Activated CD4-positive, alpha-beta T cell treated with anti-CD3 and anti-CD28 coated beads, Interleukin-2, Interleukin-4, amounts not matched to agents 100 ng/mL and 50 ng/mL, durations not matched to agents 16 hours and 8 hours (primary cell): ENCODE measurements at regions not wholly inside any gene's neighbourhood (a gene's known extent, or its start where the extent isn't known, plus 50 kb on each side); places are given as distances from the start of the nearest gene placed in this dataset.
"Not testable (repeated sequence)": the region's sequence is repeated elsewhere in the genome, so short reads cannot be mapped to it uniquely, and the experiment has no call there.

Experiments used
- DNase-seq: peaks from one replicate; pipeline ENCODE4 v3.0.0-alpha.2; 2020; ENCODE audit warnings: low spot score

- no peak for DNase-seq
Observed at GRCh38 chr7:65744406-65744805, 128.5 kb upstream of the VKORC1L1 start.

- DNase-seq: no peak
Observed at GRCh38 chr7:65746398-65746669, 126.5 kb upstream of the VKORC1L1 start.

- no peak for DNase-seq
Observed at GRCh38 chr7:65749039-65749438, 123.8 kb upstream of the VKORC1L1 start.

GRCh38 chr7:65749518-65749917 is 123.4 kb upstream of the VKORC1L1 start:
- DNase-seq: no peak

DNA sequence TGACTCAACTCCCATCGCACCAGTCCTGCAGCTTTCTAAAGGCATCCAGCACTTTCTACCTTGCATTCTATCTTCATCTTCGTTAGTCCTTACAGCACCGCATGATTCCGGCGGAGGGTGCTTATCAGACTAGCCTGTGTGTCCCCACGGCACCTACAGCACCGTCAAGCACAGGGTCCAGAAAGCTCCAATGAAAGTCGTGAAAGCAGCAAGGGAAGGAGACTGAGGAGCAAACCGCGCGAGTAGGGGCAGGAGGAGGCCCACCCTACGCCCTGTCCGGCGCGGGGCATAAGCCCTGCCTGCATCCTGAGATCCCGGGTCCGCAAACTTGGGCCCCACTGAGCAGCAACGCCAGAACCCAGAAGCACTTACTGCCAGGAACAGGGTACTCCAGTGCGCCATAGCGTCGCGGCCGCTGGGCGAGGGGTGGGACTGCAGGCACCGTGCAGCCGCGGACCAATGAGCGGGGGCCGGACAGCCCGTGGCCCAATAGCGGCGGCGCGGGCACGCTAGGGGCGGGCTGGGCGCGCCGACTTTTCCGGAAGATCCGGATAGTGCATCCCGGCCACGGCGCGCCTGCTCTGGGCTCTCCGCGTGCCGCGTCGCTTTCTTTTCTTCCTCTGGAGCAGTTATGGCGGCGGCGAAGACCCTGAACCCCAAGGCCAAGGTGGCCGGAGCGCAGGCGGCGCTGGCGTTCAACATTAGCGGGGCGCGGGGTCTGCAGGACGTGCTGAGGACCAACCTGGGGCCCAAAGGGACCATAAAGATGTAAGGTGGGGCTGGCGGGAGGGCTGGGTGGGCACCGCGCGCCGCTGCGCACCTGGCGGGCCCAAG is 122.1 kb upstream of the VKORC1L1 start:
- DNase-seq: peak; percentile 92

DNA sequence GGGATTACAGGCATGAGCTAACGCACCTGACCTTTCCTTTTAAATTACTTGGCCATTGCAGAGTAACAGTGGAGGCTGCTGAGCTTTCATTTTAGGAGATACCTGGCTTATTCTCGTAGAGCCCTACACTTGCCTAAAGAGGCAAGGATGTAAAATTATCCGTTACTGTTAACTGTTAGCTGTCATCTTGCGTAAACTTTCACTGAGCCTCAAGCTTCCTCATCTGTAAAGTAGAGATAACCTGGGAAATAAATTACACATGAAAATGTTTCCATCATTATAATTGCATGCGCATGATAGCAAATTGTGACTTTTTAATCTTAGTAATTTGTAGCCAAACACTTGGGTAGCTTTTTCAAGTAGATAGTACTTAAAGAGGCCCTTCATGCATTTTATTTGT is 118.8 kb upstream of the VKORC1L1 start:
- DNase-seq: not testable (repeated sequence)

DNA sequence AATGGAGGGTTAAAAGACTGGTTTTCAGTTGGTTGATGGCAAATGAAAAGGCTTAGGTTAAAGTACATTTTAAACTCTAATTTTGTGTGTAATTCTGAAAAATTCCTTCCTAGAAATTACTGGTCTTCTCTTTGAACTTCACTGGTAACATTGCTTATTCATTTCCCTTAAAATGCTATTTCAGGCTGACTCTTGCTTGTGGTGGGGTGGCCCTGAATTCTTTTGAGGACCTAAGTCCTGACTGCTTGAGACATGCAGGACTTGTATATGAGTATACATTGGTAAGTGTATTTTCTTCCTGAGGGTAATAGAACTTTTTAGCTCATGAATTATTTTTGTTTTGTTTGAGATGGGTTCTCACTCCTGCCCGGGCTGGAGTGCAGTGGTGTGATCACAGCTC is 113.9 kb upstream of the VKORC1L1 start:
- DNase-seq: not testable (repeated sequence)

DNA sequence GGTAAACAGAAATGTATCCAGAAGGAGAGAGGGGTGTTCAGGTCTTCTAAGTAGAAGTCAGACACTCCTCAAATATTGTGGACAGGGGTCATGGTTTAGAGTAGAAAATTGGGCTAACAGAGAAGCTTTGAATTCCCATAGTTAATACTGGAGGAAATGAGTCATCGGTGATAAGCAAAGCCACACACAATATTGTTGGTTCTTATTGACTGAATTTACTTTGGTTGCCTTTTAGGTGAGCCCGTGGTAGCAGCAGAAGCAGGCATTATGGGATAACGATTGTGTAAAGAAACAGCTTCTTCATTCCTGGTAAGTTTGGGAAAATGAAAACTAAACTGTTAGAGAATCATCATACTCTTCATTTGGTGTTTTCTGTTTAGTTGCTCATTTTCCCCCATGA is 110.2 kb upstream of the VKORC1L1 start:
- not testable (repeated sequence) for DNase-seq

- not testable (repeated sequence) for DNase-seq
Observed at GRCh38 chr7:65763114-65763513, 109.8 kb upstream of the VKORC1L1 start.

- peak; percentile 96 for DNase-seq
Observed at GRCh38 chr7:65770473-65771225, 102.2 kb upstream of the VKORC1L1 start.

DNA sequence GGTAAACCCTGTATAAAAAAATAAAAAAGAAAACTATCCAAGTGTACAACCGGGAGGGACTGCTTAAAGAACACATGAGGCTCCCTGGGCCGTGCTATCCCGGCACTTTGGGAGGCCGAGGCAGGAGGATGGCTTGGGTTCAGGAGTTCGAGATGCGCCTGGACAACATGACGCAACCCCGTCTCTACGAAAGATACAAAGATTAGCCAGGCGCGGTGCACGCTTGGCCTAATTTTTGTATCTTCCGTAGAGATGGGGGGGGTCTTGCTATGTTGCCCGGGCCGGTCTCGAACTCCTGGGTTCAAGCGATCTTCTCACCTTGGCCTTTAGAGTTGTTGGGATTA is 101.7 kb upstream of the VKORC1L1 start:
- DNase-seq: not testable (repeated sequence)

- not testable (repeated sequence) for DNase-seq
Observed at GRCh38 chr7:65776677-65777076, 96.2 kb upstream of the VKORC1L1 start.

GRCh38 chr7:65789943-65790342 is 82.9 kb upstream of the VKORC1L1 start:
- not testable (repeated sequence) for DNase-seq

- DNase-seq: not testable (repeated sequence)
Observed at GRCh38 chr7:65791788-65792187, 81.1 kb upstream of the VKORC1L1 start.

- DNase-seq: not testable (repeated sequence)
Observed at GRCh38 chr7:65792726-65793125, 80.1 kb upstream of the VKORC1L1 start.

GRCh38 chr7:65794671-65795391 is 78.0 kb upstream of the VKORC1L1 start:
- not testable (repeated sequence) for DNase-seq

- peak; percentile 36 for DNase-seq
Observed at GRCh38 chr7:65795392-65795716, 77.5 kb upstream of the VKORC1L1 start.

DNA sequence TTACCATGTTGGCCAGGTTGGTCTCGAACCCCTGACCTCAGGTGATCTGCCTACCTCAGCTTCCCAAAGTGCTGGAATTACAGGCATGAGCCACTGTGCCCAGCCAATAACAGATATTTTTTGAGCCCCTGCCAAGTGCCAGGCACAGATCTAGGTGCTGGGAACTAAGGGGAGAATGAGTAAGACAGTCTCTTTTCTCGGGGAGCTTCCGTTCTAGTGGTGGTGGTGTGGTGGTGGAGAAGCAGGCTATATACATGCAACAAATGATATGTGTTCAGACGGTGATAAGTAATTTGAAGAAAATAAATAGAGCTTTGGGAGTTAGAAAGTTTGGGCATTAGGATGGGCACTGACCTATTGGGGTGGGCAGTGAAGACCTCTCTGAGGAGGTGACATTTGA is 76.7 kb upstream of the VKORC1L1 start:
- no peak for DNase-seq

GRCh38 chr7:65797086-65797485 is 75.8 kb upstream of the VKORC1L1 start:
- DNase-seq: not testable (repeated sequence)

- DNase-seq: not testable (repeated sequence)
Observed at GRCh38 chr7:65797566-65797965, 75.3 kb upstream of the VKORC1L1 start.

GRCh38 chr7:65798111-65799075 is 74.5 kb upstream of the VKORC1L1 start:
- peak; percentile 77 for DNase-seq

DNA sequence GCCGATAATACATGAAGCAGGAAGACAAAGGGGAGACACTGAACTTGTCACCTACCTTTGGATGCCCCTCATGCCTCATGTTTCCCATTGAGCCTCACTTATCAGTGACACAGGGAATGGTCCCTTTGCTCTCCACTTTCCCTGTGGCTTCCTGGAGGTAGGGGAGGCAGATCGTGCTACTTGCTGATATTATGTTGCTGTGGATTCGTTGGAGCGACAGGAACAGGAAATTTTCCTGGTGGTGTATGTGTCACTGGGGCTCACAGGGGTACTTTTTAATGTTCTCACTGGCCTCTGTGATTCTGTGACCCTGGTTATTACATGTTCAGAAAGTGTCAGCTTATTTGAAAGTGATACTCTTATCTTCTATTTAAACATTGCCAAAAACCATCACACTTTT is 72.7 kb upstream of the VKORC1L1 start:
- DNase-seq: not testable (repeated sequence)
